NCI-H2171 treated with DMSO at 0.1 percent for 48 hours (cell line): ENCODE measurements at regions not wholly inside any gene's neighbourhood (a gene's known extent, or its start where the extent isn't known, plus 50 kb on each side); places are given as distances from the start of the nearest gene placed in this dataset.

ENCODE experiments used
- DNase-seq: peaks from one replicate; lab custom pipeline; 2025; lab: John Stamatoyannopoulos, UW

GRCh38 chr2:104158191-104158590, 695.7 kb upstream of the POU3F3 start:
- DNase-seq: no peak

- no peak for DNase-seq
Observed at GRCh38 chr2:104163611-104164130, 690.2 kb upstream of the POU3F3 start.

DNA sequence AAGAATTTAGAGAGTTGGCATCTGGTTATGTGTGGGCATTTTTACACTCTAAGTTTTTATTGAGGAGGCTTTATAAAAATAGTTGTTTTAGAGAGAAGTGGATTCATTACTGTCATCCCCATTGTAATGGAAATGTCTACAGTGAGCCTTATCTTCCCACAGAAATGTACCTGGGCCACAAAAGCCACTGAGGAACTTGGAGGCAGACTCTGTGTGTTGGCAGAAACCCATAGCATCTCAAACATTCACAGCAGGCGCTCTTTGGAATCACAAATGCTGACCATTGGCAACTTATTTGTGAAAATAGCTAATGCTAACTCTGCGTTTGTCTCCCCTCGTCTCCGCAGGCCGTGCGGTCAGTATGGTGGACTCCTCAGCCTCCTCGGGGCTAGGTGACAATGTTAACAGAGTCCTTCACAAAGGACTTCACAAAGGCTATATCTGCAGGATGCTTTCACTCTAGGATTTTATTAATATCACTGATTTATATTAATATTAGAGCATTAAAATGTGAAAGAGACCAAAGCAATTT, 689.1 kb upstream of the POU3F3 start:
- DNase-seq: no peak

- no peak for DNase-seq
Observed at GRCh38 chr2:104177179-104177578, 676.7 kb upstream of the POU3F3 start.

- no peak for DNase-seq
Observed at GRCh38 chr2:104179644-104180043, 674.3 kb upstream of the POU3F3 start.

DNA sequence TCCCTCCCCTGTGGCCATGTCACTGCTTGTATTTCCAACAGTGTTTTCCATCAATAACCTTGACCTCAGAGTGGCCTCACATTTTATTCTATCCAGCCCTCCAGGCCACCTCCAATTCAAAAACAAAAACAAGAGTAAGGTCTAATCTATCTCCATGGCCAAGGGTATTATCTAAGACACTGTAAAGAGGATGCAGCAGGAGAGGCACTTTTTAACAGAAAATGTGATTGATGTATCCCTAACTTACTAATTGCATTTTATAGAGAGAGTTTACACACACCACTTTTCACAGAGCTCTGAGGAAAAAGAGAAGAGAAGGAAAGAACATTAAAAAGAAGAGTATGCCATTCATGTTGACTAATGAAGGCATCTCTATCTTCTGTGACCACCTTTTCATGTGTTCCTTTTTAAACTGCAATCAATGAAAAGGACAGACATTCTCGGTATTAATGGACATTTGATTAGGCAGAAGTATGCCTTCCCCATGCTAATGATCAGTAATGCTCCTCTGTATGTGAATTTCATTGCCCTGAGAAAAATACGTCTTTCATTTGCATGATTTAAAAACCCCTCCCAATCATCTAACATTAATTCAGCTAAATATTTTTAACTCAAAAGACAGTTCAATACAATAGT, 653.3 kb upstream of the POU3F3 start:
- no peak for DNase-seq

DNA sequence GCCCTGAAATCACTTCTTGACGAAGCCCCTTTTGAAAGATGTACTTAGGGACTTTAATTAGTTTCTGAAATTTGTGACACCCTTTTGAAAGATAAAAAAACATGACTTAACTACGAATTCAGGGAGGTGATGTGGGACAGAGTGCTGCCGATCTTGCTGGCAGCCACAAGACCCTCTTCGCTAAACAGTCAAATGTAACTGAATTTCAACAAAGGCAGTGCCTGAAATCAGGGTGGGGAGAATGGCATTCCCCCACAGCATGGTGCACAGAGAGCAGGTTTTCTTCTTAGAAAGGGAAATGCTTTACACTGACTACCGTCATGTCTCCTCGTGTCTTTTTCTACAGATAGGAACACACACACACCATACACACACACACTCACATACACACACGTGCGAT, 640.2 kb upstream of the POU3F3 start:
- no peak for DNase-seq

DNA sequence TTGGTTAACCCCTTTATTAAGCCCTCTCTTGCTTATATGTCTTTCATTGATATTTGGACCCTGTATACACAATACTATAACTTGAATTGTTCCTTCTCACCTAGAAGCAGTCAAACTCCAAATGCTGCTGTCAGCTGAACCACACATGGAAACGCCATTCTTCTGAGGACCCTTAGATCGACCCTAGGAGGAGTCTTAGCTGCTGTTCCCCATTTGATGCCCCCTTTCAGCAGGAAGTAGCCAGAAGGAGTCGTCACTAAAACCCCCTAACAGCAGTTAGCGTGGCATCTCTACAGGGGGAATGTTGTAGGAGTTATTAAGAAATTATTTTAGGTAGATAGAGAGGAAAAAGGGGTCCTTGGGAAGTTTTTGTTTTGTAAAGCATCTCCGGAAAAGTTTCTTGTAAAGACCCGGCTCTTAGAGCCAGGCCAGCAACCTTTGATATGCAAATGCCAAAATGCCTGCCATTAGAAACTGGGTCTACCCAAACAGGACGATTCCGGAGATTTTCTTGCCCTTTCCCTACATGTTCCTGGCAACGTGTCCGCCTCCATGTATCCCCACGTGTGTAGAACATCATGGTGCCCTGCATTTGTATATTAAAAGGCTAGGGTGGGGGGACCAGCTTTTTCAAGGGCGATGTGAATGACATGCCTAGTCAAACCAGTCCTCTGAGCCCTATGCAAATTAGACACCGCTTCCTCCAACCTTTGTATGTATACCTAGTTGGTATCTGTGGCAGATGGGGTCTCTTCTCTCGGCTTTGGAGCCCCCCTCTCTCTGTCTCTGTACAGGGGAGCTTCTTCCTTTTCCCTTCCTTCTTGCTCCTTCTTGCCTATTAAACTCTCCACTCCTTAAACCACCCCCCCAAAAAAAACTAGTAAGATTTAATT, 638.4 kb upstream of the POU3F3 start:
- DNase-seq: no peak

DNA sequence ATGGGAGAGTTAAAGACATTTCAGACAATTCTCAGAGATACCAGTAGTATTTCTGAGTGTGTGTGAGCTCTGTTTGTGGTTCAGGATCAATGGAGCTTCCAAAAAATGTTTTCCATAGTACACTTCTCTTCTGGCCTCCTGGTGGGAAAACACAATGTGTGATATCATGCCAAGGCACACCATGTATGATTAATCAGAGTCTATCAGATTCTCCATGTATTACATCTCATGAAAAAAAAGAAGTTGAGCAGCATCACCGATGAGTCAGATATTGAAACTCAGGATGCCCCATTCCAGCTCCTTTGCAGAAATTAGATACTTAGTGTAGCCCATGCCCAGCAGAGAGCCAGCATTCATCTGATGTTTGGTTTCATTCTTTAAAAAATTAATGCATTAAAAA, 620.3 kb upstream of the POU3F3 start:
- DNase-seq: no peak

GRCh38 chr2:104236491-104236890, 617.4 kb upstream of the POU3F3 start:
- DNase-seq: no peak

DNA sequence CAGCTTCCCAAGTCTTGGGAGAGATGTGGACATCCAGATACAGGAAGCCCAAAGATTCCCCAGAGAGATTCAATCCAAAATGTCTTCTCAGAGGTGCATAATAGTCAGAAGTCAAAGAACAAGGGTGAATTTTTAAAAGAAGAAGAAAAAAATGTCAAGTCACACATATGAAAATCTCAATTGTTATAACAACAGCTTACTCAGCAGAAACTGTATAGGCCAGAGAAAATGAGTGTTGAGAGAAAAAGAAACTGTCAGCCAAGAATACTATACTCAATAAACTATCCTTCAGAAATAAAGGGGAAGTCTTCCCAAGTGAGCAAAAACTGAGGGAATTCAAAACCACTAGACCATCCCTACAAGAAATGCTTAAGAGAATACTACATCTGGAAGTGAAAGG, 612.9 kb upstream of the POU3F3 start:
- DNase-seq: no peak

- no peak for DNase-seq
Observed at GRCh38 chr2:104249629-104250028, 604.3 kb upstream of the POU3F3 start.

- DNase-seq: no peak
Observed at GRCh38 chr2:104250635-104251034, 603.3 kb upstream of the POU3F3 start.

GRCh38 chr2:104254017-104254416, 599.9 kb upstream of the POU3F3 start:
- DNase-seq: no peak

GRCh38 chr2:104262714-104263113, 591.2 kb upstream of the POU3F3 start:
- DNase-seq: no peak

DNA sequence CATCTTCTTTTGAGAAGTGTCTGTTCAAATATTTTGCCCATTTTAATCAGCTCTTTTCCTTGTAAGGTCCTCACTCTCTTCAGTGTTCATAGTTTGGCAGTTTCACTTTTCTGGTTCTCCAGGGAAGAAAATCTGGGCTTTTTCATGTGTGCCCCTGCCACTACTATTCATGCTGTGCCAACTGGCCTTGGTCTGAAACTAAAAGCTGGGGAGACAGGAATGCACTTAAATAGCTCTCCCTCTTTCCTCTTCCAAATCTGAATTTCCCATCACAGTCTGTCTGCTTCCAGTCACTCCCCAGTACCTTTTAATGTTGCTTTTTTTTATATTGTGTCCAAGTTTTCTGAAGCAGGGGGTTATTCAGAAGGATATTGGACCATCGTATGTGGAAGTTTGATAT, 574.3 kb upstream of the POU3F3 start:
- DNase-seq: no peak

- no peak for DNase-seq
Observed at GRCh38 chr2:104280216-104280615, 573.7 kb upstream of the POU3F3 start.

DNA sequence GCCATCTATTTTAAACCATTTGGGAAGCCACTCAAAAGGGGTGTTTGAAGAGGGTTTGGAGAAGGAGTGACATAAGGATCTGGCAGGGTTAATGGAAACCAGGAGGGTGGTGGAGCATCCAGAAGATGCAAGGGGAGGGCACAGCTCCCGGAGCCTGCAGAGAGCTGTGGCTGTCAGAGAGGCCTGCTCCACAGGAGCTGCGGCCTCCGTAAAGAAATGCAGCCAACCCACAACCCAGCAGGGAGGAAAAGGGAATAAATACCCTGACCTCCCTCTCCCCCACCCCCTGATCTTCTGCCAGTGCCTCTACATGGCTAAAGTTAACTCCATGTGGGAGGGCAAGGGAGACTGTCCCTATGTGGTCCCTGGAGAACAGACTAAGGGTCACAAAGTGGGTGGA, 567.1 kb upstream of the POU3F3 start:
- DNase-seq: no peak

DNA sequence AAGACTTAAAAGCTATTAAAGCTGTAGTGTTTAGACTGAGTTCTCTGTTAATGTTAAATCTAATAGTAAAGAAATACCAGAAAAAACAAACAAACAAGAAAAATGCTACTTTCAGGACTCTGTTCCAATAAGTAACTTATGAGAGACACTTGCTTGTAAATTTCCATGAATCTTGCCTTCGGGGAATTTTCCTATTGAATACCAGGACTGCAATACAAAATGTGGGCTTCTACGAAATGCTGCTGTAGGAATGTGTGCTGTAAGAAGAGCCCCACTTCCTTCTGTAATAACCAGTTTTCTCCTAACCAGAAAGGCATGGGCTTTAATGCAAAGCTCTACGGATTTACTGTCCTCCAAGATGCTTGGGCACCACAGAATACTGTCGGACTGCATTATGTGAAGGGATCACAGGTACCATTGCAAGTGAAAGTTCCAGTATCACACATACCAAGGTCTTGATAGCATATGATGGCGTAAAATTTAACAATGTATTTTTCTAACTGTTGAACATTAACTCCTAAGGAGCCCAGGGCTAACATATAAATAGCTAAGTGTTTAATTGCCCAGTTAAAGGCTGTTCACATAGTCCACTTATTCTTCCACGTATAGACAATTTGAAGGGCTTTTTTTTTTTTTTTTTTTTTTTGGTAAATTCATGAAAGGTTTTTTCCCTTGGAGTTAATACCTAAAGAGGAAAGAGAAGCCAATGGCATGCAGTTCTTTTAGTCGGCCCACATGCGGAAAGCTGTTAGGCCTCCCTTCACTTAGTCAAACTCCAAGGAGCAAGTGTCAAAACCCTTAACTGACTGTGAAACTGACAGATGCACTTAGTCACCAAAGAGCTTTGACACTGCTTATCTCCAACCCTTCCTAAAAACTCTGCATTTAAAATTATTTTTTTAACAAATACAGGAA, 564.0 kb upstream of the POU3F3 start:
- DNase-seq: no peak

- no peak for DNase-seq
Observed at GRCh38 chr2:104290566-104290891, 563.4 kb upstream of the POU3F3 start.

DNA sequence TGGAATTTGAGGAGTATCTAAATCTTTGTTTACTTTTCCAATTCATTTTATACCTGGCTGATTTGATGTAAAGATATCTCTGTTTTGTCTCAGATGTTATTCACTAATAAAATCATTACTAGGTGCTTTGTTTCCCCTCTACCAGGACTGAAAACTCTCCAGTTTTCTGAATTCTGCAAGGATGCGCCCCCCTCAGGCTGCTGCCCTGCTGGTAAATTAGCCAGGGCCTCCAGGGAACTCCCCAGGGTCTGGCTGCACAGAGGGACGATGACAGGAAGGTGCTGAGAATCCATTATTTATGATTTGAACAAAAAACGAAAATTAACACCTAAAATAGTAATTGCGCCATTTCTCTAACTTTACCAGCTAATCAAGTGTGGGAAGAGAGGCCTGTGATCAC, 541.2 kb upstream of the POU3F3 start:
- DNase-seq: no peak

DNA sequence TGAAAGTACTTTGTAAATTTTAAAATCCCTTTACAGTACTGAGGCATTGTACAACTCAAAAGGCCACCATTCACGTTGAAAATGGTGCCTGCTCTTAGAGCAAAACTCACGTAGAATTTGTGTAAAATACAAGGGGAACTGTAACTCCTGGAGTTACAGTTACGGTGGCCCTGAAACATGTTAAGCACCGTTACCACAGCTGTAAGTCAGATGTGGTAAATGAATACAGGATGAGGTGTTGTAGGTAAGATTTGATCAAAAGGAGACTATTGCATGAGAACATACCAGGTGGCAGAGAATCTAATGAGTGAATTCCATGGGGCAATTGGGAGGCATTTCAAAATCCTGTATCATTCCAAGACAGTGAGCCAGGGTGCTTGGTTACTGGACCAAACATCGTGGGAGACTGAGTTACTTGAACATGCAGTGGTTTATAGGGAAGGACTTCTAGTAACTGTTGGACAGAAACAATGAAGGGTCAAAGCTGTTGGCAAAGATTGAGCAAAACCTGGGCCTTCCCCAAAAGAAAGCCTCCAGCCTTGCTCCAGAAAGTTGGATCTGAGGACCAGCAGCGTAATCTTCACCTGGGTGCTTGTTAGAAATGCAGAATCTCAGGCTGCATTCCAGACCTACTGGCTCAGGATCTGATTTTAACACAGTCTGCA, 535.8 kb upstream of the POU3F3 start:
- no peak for DNase-seq
